ENCODE measurements at regions not wholly inside any gene's neighbourhood (a gene's known extent, or its start where the extent isn't known, plus 50 kb on each side); places are given as distances from the start of the nearest gene placed in this dataset.

- TF ChIP-seq, protein P1, sequence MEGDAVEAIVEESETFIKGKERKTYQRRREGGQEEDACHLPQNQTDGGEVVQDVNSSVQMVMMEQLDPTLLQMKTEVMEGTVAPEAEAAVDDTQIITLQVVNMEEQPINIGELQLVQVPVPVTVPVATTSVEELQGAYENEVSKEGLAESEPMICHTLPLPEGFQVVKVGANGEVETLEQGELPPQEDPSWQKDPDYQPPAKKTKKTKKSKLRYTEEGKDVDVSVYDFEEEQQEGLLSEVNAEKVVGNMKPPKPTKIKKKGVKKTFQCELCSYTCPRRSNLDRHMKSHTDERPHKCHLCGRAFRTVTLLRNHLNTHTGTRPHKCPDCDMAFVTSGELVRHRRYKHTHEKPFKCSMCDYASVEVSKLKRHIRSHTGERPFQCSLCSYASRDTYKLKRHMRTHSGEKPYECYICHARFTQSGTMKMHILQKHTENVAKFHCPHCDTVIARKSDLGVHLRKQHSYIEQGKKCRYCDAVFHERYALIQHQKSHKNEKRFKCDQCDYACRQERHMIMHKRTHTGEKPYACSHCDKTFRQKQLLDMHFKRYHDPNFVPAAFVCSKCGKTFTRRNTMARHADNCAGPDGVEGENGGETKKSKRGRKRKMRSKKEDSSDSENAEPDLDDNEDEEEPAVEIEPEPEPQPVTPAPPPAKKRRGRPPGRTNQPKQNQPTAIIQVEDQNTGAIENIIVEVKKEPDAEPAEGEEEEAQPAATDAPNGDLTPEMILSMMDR (IDR thresholded peaks at IDR 0.05) = no peak
- TF ChIP-seq ZFX (IDR thresholded peaks at IDR 0.05; ENCODE audit: borderline replicate concordance) = no peak
These were observed 67.0 kb downstream of the PTHLH start for GRCh38 chr12:27905285-27906126.

All from 22Rv1 (cell line).